Calu3 (cell line): ENCODE measurements at regions not wholly inside any gene's neighbourhood (a gene's known extent, or its start where the extent isn't known, plus 50 kb on each side); places are given as distances from the start of the nearest gene placed in this dataset.

Experiments
- BruUV-seq: library from RNA; stranded (reverse); fragments of 400-500 nt; replicated peaks from 2 replicates; lab custom pipeline; 2021; lab: Mats Ljungman, UMichigan
- CTCF ChIA-PET: fragments of 300-600 bp; sonication (Branson Sonifier 250); formaldehyde crosslinking; loops from one replicate; lab custom pipeline; 2022; ENCODE audit warnings: antibody characterized with exemption; lab: Charles Lee
- DNase-seq: peaks from one replicate; pipeline ENCODE4 v3.0.0; 2022
- H3K27ac Mint-ChIP-seq: one replicate; pipeline ENCODE4 v1.8.0; 2022; ENCODE audit warnings: mixed read lengths; ENCODE audit not compliant: unreplicated experiment
- H3K27me3 Mint-ChIP-seq: one replicate; pipeline ENCODE4 v1.8.0; 2022; ENCODE audit warnings: mixed read lengths; ENCODE audit not compliant: unreplicated experiment
- H3K36me3 Mint-ChIP-seq: one replicate; pipeline ENCODE4 v1.8.0; 2022; ENCODE audit warnings: mild to moderate bottlenecking, moderate library complexity, mixed read lengths; ENCODE audit not compliant: insufficient read depth, unreplicated experiment
- H3K4me1 Mint-ChIP-seq: one replicate; pipeline ENCODE4 v1.8.0; 2022; ENCODE audit warnings: mild to moderate bottlenecking, low read depth, mixed read lengths; ENCODE audit not compliant: unreplicated experiment
- H3K4me3 Mint-ChIP-seq: one replicate; pipeline ENCODE4 v1.8.0; 2022; ENCODE audit warnings: mild to moderate bottlenecking, low read depth, moderate library complexity, mixed read lengths; ENCODE audit not compliant: unreplicated experiment
- H3K9me3 Mint-ChIP-seq: one replicate; pipeline ENCODE4 v1.8.0; 2022; ENCODE audit warnings: low read depth, mixed read lengths; ENCODE audit not compliant: unreplicated experiment
- intact Hi-C: fragments of 100-400 bp; cut with micrococcal nuclease; formaldehyde crosslinking; loops from one replicate; pipeline ENCODE4 v1.10.0; 2022; ENCODE audit not compliant: unreplicated experiment
- TF ChIP-seq, protein P1 (sequence below): fragments of 200-600 bp; IDR thresholded peaks from one replicate; pipeline ENCODE4 v1.8.0; 2022; ENCODE audit warnings: antibody characterized with exemption; ENCODE audit not compliant: unreplicated experiment

DNA sequence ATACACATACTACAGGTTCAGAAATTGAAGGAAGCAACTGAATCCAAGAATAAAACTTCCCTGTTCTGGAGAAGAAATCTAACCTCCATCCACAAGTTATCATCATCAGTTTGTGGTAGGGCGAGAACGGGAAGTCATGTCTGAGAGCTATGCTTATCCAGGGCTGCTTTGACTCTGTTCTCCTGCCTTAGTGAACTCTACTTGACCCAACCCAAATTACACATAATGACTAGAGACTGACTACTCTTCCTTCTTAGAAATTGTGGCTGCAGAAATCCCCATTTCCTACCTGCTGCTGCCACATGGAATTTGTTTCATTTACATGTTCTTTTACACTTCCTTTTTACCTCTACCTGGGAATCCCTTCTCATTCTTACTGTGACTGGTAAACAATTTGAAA, 1102.6 kb upstream of the PIK3C3 start:
- TF ChIP-seq, protein P1, sequence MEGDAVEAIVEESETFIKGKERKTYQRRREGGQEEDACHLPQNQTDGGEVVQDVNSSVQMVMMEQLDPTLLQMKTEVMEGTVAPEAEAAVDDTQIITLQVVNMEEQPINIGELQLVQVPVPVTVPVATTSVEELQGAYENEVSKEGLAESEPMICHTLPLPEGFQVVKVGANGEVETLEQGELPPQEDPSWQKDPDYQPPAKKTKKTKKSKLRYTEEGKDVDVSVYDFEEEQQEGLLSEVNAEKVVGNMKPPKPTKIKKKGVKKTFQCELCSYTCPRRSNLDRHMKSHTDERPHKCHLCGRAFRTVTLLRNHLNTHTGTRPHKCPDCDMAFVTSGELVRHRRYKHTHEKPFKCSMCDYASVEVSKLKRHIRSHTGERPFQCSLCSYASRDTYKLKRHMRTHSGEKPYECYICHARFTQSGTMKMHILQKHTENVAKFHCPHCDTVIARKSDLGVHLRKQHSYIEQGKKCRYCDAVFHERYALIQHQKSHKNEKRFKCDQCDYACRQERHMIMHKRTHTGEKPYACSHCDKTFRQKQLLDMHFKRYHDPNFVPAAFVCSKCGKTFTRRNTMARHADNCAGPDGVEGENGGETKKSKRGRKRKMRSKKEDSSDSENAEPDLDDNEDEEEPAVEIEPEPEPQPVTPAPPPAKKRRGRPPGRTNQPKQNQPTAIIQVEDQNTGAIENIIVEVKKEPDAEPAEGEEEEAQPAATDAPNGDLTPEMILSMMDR: no peak
- CTCF ChIA-PET: no interaction called here
- Mint-ChIP-seq H3K4me1 (peaks cover 15% of the 10 kb centered on the region), H3K27ac (peak overlapping the region; percentile 22), H3K36me3 (no peaks in the 10 kb centered on the region), H3K9me3 (peaks cover 5% of the 10 kb centered on the region), H3K4me3 (no peak overlapping the region), H3K27me3 (no peaks in the 10 kb centered on the region)
- intact Hi-C loops: no loop called here
- DNase-seq: no peak
- BruUV-seq: no TSS peak

DNA sequence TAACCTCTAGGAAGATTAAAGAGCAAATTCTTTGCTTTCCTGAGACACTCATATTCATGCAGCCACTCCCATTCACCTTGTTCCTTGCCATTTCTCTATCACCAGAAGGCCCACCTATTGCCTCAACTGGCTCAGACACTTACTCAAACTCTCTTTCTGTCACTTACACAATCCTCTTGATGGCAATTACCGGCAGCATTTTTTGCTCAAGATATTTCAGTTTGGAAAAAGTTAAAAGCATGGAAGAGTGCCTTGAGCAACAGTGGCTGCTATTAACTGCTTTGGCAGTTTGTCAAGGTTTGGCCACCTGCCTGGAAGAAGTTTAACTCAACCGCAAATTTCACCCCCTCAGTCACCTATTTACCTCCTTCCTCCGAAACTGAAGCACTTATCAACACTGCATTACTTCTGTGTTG, 1104.0 kb upstream of the PIK3C3 start:
- no peaks in the 10 kb centered on the region for H3K27me3 Mint-ChIP-seq
- no peaks in the 10 kb centered on the region for H3K36me3 Mint-ChIP-seq
- intact Hi-C loops: no loop called here
- CTCF ChIA-PET: interaction anchor here (0.7 kb wide), 1 partner anchor 396 kb away, joined by 3 read pairs; no protein-coding TSS in a partner anchor
- peaks cover 15% of the 10 kb centered on the region for H3K4me1 Mint-ChIP-seq
- no TSS peak for BruUV-seq
- no peak overlapping the region for H3K27ac Mint-ChIP-seq
- no peak overlapping the region for H3K4me3 Mint-ChIP-seq
- TF ChIP-seq, protein P1: no peak
- DNase-seq: peak; percentile 12
- peaks cover 3% of the 10 kb centered on the region for H3K9me3 Mint-ChIP-seq

DNA sequence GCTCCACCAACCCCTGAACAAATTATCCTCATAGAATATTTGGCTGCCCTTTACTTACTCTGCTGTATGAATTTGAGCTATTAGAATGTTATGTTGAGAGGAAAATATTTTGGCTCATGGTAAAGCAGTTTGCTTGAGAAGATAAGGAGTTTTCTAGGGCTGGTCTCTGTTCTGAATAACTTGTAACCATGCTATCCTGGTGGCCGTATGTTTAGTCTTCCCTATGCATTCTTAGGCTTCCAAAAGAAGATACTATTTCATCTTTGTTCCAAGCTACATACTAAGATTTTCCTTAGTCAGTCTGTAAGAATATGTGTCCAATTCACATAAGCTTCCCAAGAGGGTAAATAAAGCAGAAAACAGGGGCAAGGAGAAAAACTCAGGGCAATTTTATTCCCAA, 1105.1 kb upstream of the PIK3C3 start:
- CTCF ChIA-PET: no interaction called here
- H3K27ac Mint-ChIP-seq: no peak overlapping the region
- H3K9me3 Mint-ChIP-seq: peaks cover 3% of the 10 kb centered on the region
- intact Hi-C loops: no loop called here
- peaks cover 15% of the 10 kb centered on the region for H3K4me1 Mint-ChIP-seq
- no peak for DNase-seq
- H3K4me3 Mint-ChIP-seq: no peak overlapping the region
- no peaks in the 10 kb centered on the region for H3K27me3 Mint-ChIP-seq
- H3K36me3 Mint-ChIP-seq: no peaks in the 10 kb centered on the region
- TF ChIP-seq, protein P1: no peak
- BruUV-seq: no TSS peak

DNA sequence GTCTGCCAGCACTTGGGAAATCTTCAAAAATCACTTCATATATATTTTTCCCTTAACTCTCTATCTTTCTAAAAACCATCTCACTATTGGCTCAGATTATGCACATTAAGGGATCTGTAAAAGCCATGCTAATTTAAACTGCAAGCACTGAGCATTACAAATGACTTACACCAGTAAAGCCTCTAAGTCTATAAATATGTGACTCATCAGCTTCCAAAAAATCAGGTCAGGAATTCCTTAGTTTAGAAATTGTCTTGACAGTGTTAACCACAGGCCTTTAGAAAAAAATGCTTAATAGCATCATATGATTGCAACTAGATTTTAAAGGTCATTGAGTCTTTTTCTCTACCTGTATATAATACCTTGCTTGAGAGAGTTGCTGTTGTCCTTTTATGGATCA, 1113.6 kb upstream of the PIK3C3 start:
- no peak for DNase-seq
- CTCF ChIA-PET: no interaction called here
- Mint-ChIP-seq H3K36me3 (no peaks in the 10 kb centered on the region), H3K27me3 (no peaks in the 10 kb centered on the region), H3K9me3 (peaks cover 3% of the 10 kb centered on the region), H3K27ac (no peak overlapping the region), H3K4me1 (no peaks in the 10 kb centered on the region), H3K4me3 (no peak overlapping the region)
- no TSS peak for BruUV-seq
- intact Hi-C loops: no loop called here
- TF ChIP-seq, protein P1: no peak
